Ascending aorta (tissue), 2 donors: ENCODE measurements at regions not wholly inside any gene's neighbourhood (a gene's known extent, or its start where the extent isn't known, plus 50 kb on each side); places are given as distances from the start of the nearest gene placed in this dataset.
A peak's percentile ranks its signal among the peaks of the same experiment; 100 is the strongest.
"Not testable (repeated sequence)": the region's sequence is repeated elsewhere in the genome, so short reads cannot be mapped to it uniquely, and the experiment has no call there.

Experiments
- DNase-seq, 2 donors: peaks; one replicate each; pipeline ENCODE4 v3.0.0-alpha.2; 2019; ENCODE audit warnings: low spot score in 2 of 2
- H3K27ac ChIP-seq, 2 donors: fragments of 200-600 bp; sonication (generic); one replicate each; pipeline ENCODE4 v1.5.1; 2016 to 2017; ENCODE audit warnings: mild to moderate bottlenecking in 1 of 2
- H3K27me3 ChIP-seq: fragments of 200-600 bp; sonication (generic); one replicate; pipeline ENCODE4 v1.5.1; 2017
- H3K36me3 ChIP-seq, 2 donors: fragments of 200-600 bp; sonication (generic); one replicate each; pipeline ENCODE4 v1.5.1; 2016
- H3K4me1 ChIP-seq, 2 donors: fragments of 200-600 bp; sonication (generic); one replicate each; pipeline ENCODE4 v1.5.1; 2016 to 2017; ENCODE audit warnings: mild to moderate bottlenecking in 1 of 2
- H3K4me3 ChIP-seq, 2 donors: fragments of 200-600 bp; sonication (generic); one replicate each; pipeline ENCODE4 v1.5.1; 2016 to 2017; ENCODE audit warnings: mild to moderate bottlenecking in 1 of 2
- H3K9me3 ChIP-seq, 2 donors: fragments of 200-600 bp; sonication (generic); one replicate each; pipeline ENCODE4 v1.5.1; 2016
- intact Hi-C: fragments of 100-400 bp; cut with DNase I; formaldehyde crosslinking; loops from one replicate; pipeline ENCODE4 v1.15.1; 2023
- TF ChIP-seq, protein P1 (sequence below), 3 experiments: fragments of 200-600 bp in 2 of 3; fragments of 450-650 bp in 1 of 3; sonication (generic) in 2 of 3; IDR thresholded peaks; one replicate each; pipeline ENCODE4 v1.5.1; 2016 to 2019; ENCODE audit warnings: antibody characterized with exemption in 3 of 3, mild to moderate bottlenecking in 1 of 3, moderate library complexity in 1 of 3

DNA sequence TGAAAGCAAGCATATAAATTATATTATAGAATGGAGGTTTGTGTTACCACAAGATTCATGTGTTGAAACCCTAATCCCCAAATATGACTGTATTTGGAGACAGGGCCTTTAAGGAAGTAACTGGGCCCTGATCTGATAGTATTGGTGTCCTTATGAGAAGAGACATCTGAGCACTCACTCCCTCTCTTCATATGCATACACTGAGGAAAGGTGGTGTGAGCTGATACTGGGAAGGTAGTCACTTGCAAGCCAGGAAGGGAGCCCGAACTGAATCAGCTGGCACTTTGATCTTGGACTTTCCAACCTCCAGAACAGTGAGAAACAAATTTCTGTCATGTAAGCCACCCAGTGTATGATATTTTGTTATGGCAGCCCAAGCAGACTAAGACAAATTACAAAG, 66.9 kb upstream of the RHOBTB1 start:
- Histone ChIP-seq H3K36me3 (no peaks in the 10 kb centered on the region), H3K9me3 (no peaks in the 10 kb centered on the region), H3K27ac (no peak overlapping the region), H3K4me1 (no peaks in the 10 kb centered on the region), H3K27me3 (no peaks in the 10 kb centered on the region), H3K4me3 (no peak overlapping the region)
- DNase-seq = no peak
- intact Hi-C loops = no loop called here
- TF ChIP-seq, protein P1, sequence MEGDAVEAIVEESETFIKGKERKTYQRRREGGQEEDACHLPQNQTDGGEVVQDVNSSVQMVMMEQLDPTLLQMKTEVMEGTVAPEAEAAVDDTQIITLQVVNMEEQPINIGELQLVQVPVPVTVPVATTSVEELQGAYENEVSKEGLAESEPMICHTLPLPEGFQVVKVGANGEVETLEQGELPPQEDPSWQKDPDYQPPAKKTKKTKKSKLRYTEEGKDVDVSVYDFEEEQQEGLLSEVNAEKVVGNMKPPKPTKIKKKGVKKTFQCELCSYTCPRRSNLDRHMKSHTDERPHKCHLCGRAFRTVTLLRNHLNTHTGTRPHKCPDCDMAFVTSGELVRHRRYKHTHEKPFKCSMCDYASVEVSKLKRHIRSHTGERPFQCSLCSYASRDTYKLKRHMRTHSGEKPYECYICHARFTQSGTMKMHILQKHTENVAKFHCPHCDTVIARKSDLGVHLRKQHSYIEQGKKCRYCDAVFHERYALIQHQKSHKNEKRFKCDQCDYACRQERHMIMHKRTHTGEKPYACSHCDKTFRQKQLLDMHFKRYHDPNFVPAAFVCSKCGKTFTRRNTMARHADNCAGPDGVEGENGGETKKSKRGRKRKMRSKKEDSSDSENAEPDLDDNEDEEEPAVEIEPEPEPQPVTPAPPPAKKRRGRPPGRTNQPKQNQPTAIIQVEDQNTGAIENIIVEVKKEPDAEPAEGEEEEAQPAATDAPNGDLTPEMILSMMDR (IDR thresholded peaks at IDR 0.05) = no peak

DNA sequence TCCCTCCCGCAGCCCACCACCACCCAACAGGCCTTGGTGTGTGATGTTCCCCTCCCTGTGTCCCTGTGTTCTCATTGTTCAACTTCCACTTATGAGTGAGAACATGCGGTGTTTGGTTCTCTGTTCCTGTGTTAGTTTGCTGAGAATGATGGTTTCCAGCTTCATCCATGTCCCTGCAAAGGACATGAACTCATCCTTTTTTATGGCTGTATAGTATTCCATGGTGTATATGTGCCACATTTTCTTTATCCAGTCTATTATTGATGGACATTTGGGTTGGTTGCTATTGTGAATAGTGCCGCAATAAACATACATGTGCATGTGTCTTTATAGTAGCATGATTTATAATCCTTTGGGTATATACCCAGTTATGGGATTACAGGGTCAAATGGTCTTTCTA, 59.1 kb upstream of the RHOBTB1 start:
- H3K9me3 ChIP-seq, H3K27me3 ChIP-seq, H3K27ac ChIP-seq, intact Hi-C loops, H3K4me3 ChIP-seq, H3K4me1 ChIP-seq, DNase-seq, H3K36me3 ChIP-seq: not testable (repeated sequence)

DNA sequence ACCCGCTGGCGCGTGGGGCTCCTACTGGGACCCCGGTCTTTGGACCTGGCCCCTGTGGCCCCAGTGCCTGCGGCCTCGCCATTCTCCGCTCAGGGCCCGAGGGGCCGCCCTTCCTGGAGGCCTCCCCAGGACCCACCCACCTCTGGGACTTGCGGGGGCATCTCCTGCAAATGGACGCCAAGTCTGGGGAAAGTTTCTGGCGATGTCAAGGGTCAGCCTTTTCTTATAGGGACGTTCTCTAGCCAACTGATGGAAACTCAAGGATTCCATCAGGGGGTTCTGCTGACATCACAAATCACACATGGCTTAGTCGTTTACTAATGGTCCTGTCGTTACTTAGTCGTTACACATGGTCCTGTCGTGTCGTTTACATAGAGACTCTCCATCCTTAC, 57.7 kb upstream of the RHOBTB1 start:
- no peak overlapping the region for H3K27ac ChIP-seq
- H3K9me3 ChIP-seq = no peaks in the 10 kb centered on the region
- peaks cover 0 to 2% of the 10 kb centered on the region in 2 donors for H3K4me1 ChIP-seq
- TF ChIP-seq, protein P1 (IDR thresholded peaks at IDR 0.05) = no peak
- H3K36me3 ChIP-seq = no peaks in the 10 kb centered on the region
- H3K4me3 ChIP-seq = peak overlapping the region; percentile 60 to 64
- intact Hi-C loops = no loop called here
- H3K27me3 ChIP-seq = no peaks in the 10 kb centered on the region
- DNase-seq = no peak

DNA sequence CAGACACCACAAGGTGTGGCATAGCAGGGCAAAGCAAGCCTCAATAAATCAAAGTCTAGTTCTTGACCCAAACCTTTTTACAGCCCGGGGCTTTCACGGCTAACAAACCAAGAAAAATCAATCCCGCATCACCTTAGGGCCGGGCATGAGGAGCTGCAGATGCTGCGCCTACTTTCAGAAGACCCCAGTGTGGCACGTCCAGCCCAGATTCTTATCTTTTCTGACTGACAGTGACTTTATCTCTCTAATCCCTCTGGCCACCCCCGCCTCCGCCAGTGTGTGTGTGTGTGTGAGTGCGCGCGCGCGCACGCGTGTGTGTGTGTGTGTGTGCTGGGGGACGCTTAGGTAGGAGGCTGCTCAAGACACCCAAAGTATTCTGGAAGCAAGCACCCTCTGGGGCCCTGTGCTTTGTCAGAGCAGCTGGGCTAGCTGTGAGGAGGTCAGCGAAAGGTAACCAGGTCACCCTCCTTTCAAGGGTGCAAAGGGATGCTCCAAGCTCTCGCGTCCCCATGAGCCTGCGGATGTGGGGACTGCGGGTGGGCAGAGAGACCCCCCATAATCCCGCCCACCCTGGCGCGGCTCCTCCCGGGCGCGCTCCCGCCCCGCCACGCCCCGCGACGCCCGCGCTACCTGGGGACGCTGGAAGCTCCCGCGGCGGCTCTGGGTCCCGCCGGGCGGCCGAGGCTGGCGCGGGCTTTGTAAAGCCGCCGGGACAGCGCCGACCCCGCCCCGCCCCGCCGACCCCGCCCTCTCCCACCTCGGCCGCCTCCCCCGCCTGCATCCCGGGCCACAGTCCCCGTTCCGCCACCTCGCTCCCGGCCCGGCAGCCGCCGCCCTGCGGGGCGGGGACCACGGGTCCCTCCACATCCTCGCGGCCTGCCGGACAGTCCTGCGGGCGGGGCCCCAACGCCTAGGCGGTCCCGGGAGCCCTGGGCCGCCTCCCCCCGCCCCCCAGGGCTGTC, 57.1 kb upstream of the RHOBTB1 start:
- Histone ChIP-seq H3K9me3 (no peaks in the 10 kb centered on the region), H3K27me3 (no peaks in the 10 kb centered on the region), H3K27ac (no peak overlapping the region), H3K4me1 (peaks cover 0 to 2% of the 10 kb centered on the region in 2 donors), H3K36me3 (no peaks in the 10 kb centered on the region), H3K4me3 (peak overlapping the region; percentile 60 to 64)
- TF ChIP-seq, protein P1 (IDR thresholded peaks at IDR 0.05) = no peak
- intact Hi-C loops = no loop called here
- DNase-seq = no peak

DNA sequence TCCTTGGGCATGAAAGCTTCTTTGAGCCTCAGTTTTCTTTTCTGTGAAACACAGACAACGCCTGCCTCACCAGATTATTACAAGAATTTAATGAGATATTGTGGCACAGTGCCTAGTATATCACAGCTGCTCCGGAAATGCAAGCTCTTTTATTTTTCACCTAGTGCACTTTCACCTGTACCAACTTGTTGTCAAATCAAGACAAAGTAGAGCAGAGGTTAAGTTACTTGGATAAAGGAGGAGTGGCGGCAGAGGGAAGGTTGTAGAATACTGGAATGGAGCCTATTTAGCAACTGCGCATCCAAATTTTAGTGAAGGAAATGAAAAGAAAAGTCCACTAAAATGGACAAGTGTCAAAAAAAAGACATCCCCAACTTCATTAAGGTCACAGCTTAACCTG, 54.9 kb upstream of the RHOBTB1 start:
- Histone ChIP-seq H3K36me3 (no peaks in the 10 kb centered on the region), H3K27ac (no peak overlapping the region), H3K9me3 (no peaks in the 10 kb centered on the region), H3K27me3 (no peaks in the 10 kb centered on the region), H3K4me3 (no peak overlapping the region), H3K4me1 (peaks cover 0 to 2% of the 10 kb centered on the region in 2 donors)
- TF ChIP-seq, protein P1 (IDR thresholded peaks at IDR 0.05) = no peak
- no peak for DNase-seq
- intact Hi-C loops = no loop called here

DNA sequence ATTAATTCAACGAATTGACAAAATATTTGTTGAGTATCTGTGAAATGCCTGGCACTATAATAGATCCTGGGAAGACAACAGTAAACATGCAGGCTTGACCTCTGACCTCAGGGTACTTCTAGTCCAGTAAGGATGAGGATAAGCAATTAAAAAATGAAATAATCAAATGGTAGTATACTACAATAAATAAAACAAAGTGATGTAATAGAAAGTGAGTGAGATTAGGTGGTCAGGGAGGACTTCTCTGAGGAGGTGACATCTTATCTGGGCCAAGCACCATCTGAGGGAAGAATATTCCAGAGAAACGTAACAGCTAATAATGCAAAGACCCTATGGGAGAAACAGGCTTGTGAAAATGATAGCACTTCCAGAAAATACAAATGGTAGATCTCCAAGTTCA, 50.1 kb upstream of the RHOBTB1 start:
- Histone ChIP-seq H3K27me3 (no peaks in the 10 kb centered on the region), H3K27ac (no peak overlapping the region), H3K4me3 (no peak overlapping the region), H3K4me1 (no peaks in the 10 kb centered on the region), H3K9me3 (no peaks in the 10 kb centered on the region), H3K36me3 (no peaks in the 10 kb centered on the region)
- intact Hi-C loops = no loop called here
- no peak for DNase-seq
- TF ChIP-seq, protein P1 (IDR thresholded peaks at IDR 0.05) = no peak
